ENCODE measurements at regions not wholly inside any gene's neighbourhood (a gene's known extent, or its start where the extent isn't known, plus 50 kb on each side); places are given as distances from the start of the nearest gene placed in this dataset.

DNA sequence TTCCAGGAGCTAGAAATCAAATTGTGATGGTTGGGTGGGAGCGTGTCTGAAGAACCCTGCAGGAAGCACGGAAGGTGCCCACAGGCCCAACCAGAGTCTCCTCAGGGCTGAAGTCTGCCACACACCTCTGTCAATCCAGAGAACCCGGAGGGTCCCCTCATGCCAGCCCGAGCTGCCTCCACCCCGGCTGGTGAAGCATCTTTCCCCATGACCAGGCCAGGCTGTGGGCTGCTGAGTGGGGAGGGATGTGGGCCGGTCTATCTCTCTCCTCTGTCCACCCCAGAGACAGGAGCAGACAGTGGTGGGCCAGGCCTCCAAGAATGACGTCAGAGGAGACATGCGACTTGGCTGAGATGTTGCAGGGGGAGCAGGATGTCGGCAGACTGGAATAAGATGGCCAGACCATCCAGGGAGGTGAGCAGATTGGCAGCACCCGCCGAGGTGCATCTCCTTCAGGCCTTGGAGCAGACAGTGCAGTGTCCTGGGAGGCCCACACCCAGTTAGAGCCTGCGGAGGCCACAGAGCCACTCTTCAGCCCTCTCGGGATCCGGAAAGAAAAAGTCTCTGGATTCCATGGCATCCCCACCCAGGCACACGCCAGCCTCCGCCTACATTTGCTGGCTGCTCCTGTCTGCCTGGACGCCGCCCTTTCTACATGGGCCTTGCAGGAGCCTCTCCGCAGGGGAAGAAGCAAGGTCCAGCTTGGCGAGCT, 1524.9 kb downstream of the BRD1 start:
- Histone ChIP-seq H3K79me2 (replicated peaks; ENCODE audit: insufficient read depth) (no peaks in the 10 kb centered on the region), H4K20me1 (replicated peaks; ENCODE audit: insufficient read depth) (no peaks in the 10 kb centered on the region), H3K27ac (ENCODE audit: low read depth) (no peak overlapping the region), H3K9me2 (ENCODE audit: insufficient read depth) (no peaks in the 10 kb centered on the region), H3K36me3 (ENCODE audit: insufficient read depth) (no peaks in the 10 kb centered on the region), H3K4me1 (ENCODE audit: insufficient read depth) (no peaks in the 10 kb centered on the region), H2AFZ (no peak overlapping the region), H3K27me3 (ENCODE audit: insufficient read depth) (no peaks in the 10 kb centered on the region), H3K4me2 (no peak overlapping the region), H3F3A (replicated peaks; ENCODE audit: low read depth) (no peaks in the 10 kb centered on the region), H3K4me3 (no peak overlapping the region)
- TF ChIP-seq EZH2phosphoT487 (IDR thresholded peaks at IDR 0.05; ENCODE audit: unreplicated experiment) (no peak), POLR2AphosphoS5 (IDR thresholded peaks at IDR 0.05; ENCODE audit: low read depth) (no peak), CTCF (conservative IDR thresholded peaks at IDR 0.05; ENCODE audit: low read depth in 2 of 2) (no peak), ZNF114 (CRISPR knock-in tag; IDR thresholded peaks at IDR 0.05) (no peak), STAT1 (IDR thresholded peaks at IDR 0.05; ENCODE audit: unreplicated experiment) (no peak), EZH2 (IDR thresholded peaks at IDR 0.05; ENCODE audit: low read depth, unreplicated experiment) (no peak), JUNB (IDR thresholded peaks at IDR 0.05; ENCODE audit: unreplicated experiment) (no peak), ZNF331 (CRISPR knock-in tag; IDR thresholded peaks at IDR 0.05; ENCODE audit: low read depth) (no peak)
- TF ChIP-seq, protein P1, sequence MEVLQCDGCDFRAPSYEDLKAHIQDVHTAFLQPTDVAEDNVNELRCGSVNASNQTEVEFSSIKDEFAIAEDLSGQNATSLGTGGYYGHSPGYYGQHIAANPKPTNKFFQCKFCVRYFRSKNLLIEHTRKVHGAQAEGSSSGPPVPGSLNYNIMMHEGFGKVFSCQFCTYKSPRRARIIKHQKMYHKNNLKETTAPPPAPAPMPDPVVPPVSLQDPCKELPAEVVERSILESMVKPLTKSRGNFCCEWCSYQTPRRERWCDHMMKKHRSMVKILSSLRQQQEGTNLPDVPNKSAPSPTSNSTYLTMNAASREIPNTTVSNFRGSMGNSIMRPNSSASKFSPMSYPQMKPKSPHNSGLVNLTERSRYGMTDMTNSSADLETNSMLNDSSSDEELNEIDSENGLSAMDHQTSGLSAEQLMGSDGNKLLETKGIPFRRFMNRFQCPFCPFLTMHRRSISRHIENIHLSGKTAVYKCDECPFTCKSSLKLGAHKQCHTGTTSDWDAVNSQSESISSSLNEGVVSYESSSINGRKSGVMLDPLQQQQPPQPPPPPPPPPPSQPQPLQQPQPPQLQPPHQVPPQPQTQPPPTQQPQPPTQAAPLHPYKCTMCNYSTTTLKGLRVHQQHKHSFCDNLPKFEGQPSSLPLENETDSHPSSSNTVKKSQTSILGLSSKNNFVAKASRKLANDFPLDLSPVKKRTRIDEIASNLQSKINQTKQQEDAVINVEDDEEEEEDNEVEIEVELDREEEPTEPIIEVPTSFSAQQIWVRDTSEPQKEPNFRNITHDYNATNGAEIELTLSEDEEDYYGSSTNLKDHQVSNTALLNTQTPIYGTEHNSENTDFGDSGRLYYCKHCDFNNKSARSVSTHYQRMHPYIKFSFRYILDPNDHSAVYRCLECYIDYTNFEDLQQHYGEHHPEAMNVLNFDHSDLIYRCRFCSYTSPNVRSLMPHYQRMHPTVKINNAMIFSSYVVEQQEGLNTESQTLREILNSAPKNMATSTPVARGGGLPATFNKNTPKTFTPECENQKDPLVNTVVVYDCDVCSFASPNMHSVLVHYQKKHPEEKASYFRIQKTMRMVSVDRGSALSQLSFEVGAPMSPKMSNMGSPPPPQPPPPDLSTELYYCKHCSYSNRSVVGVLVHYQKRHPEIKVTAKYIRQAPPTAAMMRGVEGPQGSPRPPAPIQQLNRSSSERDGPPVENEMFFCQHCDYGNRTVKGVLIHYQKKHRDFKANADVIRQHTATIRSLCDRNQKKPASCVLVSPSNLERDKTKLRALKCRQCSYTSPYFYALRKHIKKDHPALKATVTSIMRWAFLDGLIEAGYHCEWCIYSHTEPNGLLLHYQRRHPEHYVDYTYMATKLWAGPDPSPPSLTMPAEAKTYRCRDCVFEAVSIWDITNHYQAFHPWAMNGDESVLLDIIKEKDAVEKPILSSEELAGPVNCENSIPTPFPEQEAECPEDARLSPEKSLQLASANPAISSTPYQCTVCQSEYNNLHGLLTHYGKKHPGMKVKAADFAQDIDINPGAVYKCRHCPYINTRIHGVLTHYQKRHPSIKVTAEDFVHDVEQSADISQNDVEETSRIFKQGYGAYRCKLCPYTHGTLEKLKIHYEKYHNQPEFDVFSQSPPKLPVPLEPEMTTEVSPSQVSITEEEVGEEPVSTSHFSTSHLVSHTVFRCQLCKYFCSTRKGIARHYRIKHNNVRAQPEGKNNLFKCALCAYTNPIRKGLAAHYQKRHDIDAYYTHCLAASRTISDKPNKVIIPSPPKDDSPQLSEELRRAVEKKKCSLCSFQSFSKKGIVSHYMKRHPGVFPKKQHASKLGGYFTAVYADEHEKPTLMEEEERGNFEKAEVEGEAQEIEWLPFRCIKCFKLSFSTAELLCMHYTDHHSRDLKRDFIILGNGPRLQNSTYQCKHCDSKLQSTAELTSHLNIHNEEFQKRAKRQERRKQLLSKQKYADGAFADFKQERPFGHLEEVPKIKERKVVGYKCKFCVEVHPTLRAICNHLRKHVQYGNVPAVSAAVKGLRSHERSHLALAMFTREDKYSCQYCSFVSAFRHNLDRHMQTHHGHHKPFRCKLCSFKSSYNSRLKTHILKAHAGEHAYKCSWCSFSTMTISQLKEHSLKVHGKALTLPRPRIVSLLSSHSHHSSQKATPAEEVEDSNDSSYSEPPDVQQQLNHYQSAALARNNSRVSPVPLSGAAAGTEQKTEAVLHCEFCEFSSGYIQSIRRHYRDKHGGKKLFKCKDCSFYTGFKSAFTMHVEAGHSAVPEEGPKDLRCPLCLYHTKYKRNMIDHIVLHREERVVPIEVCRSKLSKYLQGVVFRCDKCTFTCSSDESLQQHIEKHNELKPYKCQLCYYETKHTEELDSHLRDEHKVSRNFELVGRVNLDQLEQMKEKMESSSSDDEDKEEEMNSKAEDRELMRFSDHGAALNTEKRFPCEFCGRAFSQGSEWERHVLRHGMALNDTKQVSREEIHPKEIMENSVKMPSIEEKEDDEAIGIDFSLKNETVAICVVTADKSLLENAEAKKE (CRISPR knock-in tag; IDR thresholded peaks at IDR 0.05), result no peak
- TF ChIP-seq, protein P2, sequence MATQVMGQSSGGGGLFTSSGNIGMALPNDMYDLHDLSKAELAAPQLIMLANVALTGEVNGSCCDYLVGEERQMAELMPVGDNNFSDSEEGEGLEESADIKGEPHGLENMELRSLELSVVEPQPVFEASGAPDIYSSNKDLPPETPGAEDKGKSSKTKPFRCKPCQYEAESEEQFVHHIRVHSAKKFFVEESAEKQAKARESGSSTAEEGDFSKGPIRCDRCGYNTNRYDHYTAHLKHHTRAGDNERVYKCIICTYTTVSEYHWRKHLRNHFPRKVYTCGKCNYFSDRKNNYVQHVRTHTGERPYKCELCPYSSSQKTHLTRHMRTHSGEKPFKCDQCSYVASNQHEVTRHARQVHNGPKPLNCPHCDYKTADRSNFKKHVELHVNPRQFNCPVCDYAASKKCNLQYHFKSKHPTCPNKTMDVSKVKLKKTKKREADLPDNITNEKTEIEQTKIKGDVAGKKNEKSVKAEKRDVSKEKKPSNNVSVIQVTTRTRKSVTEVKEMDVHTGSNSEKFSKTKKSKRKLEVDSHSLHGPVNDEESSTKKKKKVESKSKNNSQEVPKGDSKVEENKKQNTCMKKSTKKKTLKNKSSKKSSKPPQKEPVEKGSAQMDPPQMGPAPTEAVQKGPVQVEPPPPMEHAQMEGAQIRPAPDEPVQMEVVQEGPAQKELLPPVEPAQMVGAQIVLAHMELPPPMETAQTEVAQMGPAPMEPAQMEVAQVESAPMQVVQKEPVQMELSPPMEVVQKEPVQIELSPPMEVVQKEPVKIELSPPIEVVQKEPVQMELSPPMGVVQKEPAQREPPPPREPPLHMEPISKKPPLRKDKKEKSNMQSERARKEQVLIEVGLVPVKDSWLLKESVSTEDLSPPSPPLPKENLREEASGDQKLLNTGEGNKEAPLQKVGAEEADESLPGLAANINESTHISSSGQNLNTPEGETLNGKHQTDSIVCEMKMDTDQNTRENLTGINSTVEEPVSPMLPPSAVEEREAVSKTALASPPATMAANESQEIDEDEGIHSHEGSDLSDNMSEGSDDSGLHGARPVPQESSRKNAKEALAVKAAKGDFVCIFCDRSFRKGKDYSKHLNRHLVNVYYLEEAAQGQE (IDR thresholded peaks at IDR 0.05; ENCODE audit: unreplicated experiment), result no peak
- DNase-seq (ENCODE audit: low spot score) (no peak), ATAC-seq (no peak)
- H3K4me1 Mint-ChIP-seq, result peaks cover 11% of the 10 kb centered on the region; the same call in 2 of the 3 replicates
- H3K36me3 Mint-ChIP-seq (ENCODE audit: low read depth), result no peaks in the 10 kb centered on the region; the same call in 2 of the 3 replicates
- H3K9me3 Mint-ChIP-seq, result no peaks in the 10 kb centered on the region
- H3K4me3 Mint-ChIP-seq, result no peak overlapping the region
- H3K27me3 Mint-ChIP-seq (ENCODE audit: insufficient read depth, low read depth, poor library complexity), result peaks cover 9% of the 10 kb centered on the region
- H3K27ac Mint-ChIP-seq, result no peak overlapping the region

Measured in GM23338 (cell line).